Loucy (cell line): ENCODE measurements at regions not wholly inside any gene's neighbourhood (a gene's known extent, or its start where the extent isn't known, plus 50 kb on each side); places are given as distances from the start of the nearest gene placed in this dataset.

Experiments used
- H2AFZ ChIP-seq: fragments of 200-600 bp; sonication (generic); 2 replicates; pipeline ENCODE4 v1.6.0; 2016; ENCODE audit warnings: antibody characterized with exemption, mild to moderate bottlenecking, low read length, moderate library complexity
- H3F3A ChIP-seq: fragments of 200-600 bp; 2 replicates; pipeline ENCODE4 v1.6.0; 2016; ENCODE audit warnings: antibody characterized with exemption, low read depth, mild to moderate bottlenecking
- H3K27me3 ChIP-seq: fragments of 200-600 bp; sonication (generic); 2 replicates; pipeline ENCODE4 v1.6.1; 2014; ENCODE audit warnings: low read length, mild to moderate bottlenecking; ENCODE audit not compliant: insufficient read depth, poor library complexity, severe bottlenecking
- H3K36me3 ChIP-seq: fragments of 200-600 bp; sonication (generic); 2 replicates; pipeline ENCODE4 v1.6.1; 2016; ENCODE audit warnings: low read length; ENCODE audit not compliant: insufficient read depth
- H3K4me1 ChIP-seq: fragments of 200-600 bp; sonication (generic); 2 replicates; pipeline ENCODE4 v1.5.1; 2014; ENCODE audit warnings: low read length, mild to moderate bottlenecking; ENCODE audit not compliant: insufficient read depth, poor library complexity, severe bottlenecking
- H3K4me2 ChIP-seq: fragments of 200-600 bp; sonication (generic); 2 replicates; pipeline ENCODE4 v1.6.0; 2014; ENCODE audit warnings: antibody characterized with exemption, low read length, low read depth, mild to moderate bottlenecking; ENCODE audit not compliant: poor library complexity, severe bottlenecking
- H3K4me3 ChIP-seq: fragments of 200-600 bp; sonication (generic); 2 replicates; pipeline ENCODE4 v1.5.1; 2014; ENCODE audit warnings: low read length, mild to moderate bottlenecking, mixed read lengths; ENCODE audit not compliant: poor library complexity, severe bottlenecking
- H3K79me2 ChIP-seq: fragments of 200-600 bp; sonication (generic); 2 replicates; pipeline ENCODE4 v1.6.1; 2014; ENCODE audit warnings: low read length; ENCODE audit not compliant: insufficient read depth
- H3K9ac ChIP-seq: fragments of 200-600 bp; sonication (generic); 2 replicates; pipeline ENCODE4 v1.6.0; 2014; ENCODE audit warnings: mild to moderate bottlenecking, low read depth, low read length, moderate library complexity; ENCODE audit not compliant: poor library complexity, severe bottlenecking
- H3K9me2 ChIP-seq: fragments of 200-600 bp; sonication (generic); replicated peaks from 2 replicates; pipeline ENCODE4 v1.6.1; 2016; ENCODE audit warnings: low read depth, low read length, mixed read lengths
- H3K9me3 ChIP-seq: fragments of 200-600 bp; sonication (generic); 2 replicates; pipeline ENCODE4 v1.6.1; 2014; ENCODE audit warnings: mild to moderate bottlenecking, antibody characterized with exemption, low read length, low read depth; ENCODE audit not compliant: insufficient read depth
- H4K20me1 ChIP-seq: fragments of 200-600 bp; sonication (generic); 2 replicates; pipeline ENCODE4 v1.6.0; 2014; ENCODE audit warnings: antibody characterized with exemption, low read length, mild to moderate bottlenecking; ENCODE audit not compliant: insufficient read depth, poor library complexity, severe bottlenecking
- CTCF ChIP-seq: fragments of 200-600 bp; sonication (generic); conservative IDR thresholded peaks from 2 replicates; pipeline ENCODE4 v1.5.1; 2014; ENCODE audit warnings: mild to moderate bottlenecking, antibody characterized with exemption, low read length
- EZH2phosphoT487 ChIP-seq: fragments of 200-600 bp; IDR thresholded peaks from 2 replicates; pipeline ENCODE4 v1.6.1; 2018; ENCODE audit warnings: antibody characterized with exemption, mild to moderate bottlenecking, moderate library complexity, borderline replicate concordance

- no peak overlapping the region for H3K9ac ChIP-seq
- TF ChIP-seq EZH2phosphoT487: no peak
- no peak for TF ChIP-seq CTCF
- no peaks in the 10 kb centered on the region for H3K4me1 ChIP-seq
These were observed 63.9 kb upstream of the LARGE1 start for GRCh38 chr22:33984211-33984610.

DNA sequence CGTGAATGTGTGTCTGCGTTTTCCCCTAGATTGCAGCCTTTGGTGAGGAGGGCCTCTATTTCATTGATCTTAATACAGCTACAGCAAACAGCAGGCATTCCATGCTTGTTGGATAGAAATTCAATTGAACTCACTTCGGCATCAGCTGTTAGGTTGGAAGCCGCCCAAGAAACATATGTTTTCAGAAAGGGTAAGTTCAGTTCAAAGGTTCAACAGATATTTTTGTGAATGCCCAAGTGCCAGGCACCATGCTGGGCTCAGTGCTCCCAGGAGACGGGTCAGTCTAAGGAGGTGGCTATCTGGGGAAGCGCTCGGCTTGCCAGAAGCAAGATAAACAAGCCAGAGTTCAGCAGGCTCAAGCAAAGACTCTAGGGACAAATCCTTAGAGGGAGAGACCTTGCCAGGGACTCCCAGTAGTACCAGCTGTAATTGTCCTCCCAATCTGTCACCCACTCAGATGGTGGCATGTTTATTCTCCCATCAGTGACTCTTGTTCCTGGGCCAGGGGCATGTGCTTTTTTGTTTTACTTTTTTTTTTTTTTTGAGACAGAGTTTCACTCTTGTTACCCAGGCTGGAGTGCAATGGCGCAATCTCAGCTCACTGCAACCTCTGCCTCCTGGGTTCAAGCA is 64.5 kb upstream of the LARGE1 start:
- H3K9me2 ChIP-seq: no peaks in the 10 kb centered on the region
- H3K9ac ChIP-seq: no peak overlapping the region
- no peak for TF ChIP-seq EZH2phosphoT487
- no peak for TF ChIP-seq CTCF
- H2AFZ ChIP-seq: no peak overlapping the region
- H3K27me3 ChIP-seq: no peaks in the 10 kb centered on the region
- no peak overlapping the region for H3K4me3 ChIP-seq
- no peaks in the 10 kb centered on the region for H3K4me1 ChIP-seq
- H3K4me2 ChIP-seq: no peak overlapping the region
- H4K20me1 ChIP-seq: no peaks in the 10 kb centered on the region
- no peaks in the 10 kb centered on the region for H3F3A ChIP-seq
- H3K9me3 ChIP-seq: peaks cover 4% of the 10 kb centered on the region
- no peaks in the 10 kb centered on the region for H3K79me2 ChIP-seq
- H3K36me3 ChIP-seq: no peaks in the 10 kb centered on the region

More at GRCh38 chr22:33984211-33984610, 63.9 kb upstream of the LARGE1 start:
- Histone ChIP-seq H3K9me3 (peaks cover 4% of the 10 kb centered on the region), H3K79me2 (no peaks in the 10 kb centered on the region), H3F3A (no peaks in the 10 kb centered on the region), H4K20me1 (no peaks in the 10 kb centered on the region), H3K4me3 (no peak overlapping the region), H3K36me3 (no peaks in the 10 kb centered on the region), H3K27me3 (no peaks in the 10 kb centered on the region), H2AFZ (no peak overlapping the region), H3K9me2 (no peaks in the 10 kb centered on the region), H3K4me2 (no peak overlapping the region)

- Histone ChIP-seq H3K4me2 (no peak overlapping the region), H3K4me1 (no peaks in the 10 kb centered on the region), H3K9ac (no peak overlapping the region), H3K9me3 (peaks cover 4% of the 10 kb centered on the region), H3K27me3 (no peaks in the 10 kb centered on the region), H3K79me2 (no peaks in the 10 kb centered on the region), H3K4me3 (no peak overlapping the region), H2AFZ (no peak overlapping the region), H3K9me2 (no peaks in the 10 kb centered on the region), H3K36me3 (no peaks in the 10 kb centered on the region), H3F3A (no peaks in the 10 kb centered on the region), H4K20me1 (no peaks in the 10 kb centered on the region)
- TF ChIP-seq CTCF (no peak), EZH2phosphoT487 (no peak)
These were observed 65.2 kb upstream of the LARGE1 start for GRCh38 chr22:33985506-33985905.
